NCI-H446 treated with DMSO at 0.1 percent for 48 hours (cell line): ENCODE measurements at regions not wholly inside any gene's neighbourhood (a gene's known extent, or its start where the extent isn't known, plus 50 kb on each side); places are given as distances from the start of the nearest gene placed in this dataset.

Source experiments
- DNase-seq: peaks from one replicate; lab custom pipeline; 2025; lab: John Stamatoyannopoulos, UW

GRCh38 chr2:236656166-236656565, 86.5 kb downstream of the ACKR3 start:
- no peak for DNase-seq

GRCh38 chr2:236656721-236657120, 87.1 kb downstream of the ACKR3 start:
- DNase-seq: no peak

GRCh38 chr2:236657215-236657614, 87.6 kb downstream of the ACKR3 start:
- no peak for DNase-seq

- DNase-seq: no peak
Observed at GRCh38 chr2:236657801-236658200, 88.2 kb downstream of the ACKR3 start.

GRCh38 chr2:236658974-236659757, 89.5 kb downstream of the ACKR3 start:
- DNase-seq: no peak

- peak; percentile 90 for DNase-seq
Observed at GRCh38 chr2:236659758-236660150, 90.1 kb downstream of the ACKR3 start.

GRCh38 chr2:236661061-236661761, 91.6 kb downstream of the ACKR3 start:
- DNase-seq: no peak

- no peak for DNase-seq
Observed at GRCh38 chr2:236661762-236662110, 92.1 kb downstream of the ACKR3 start.

GRCh38 chr2:236662231-236663185, 92.9 kb downstream of the ACKR3 start:
- DNase-seq: no peak

GRCh38 chr2:236663287-236664101, 93.9 kb downstream of the ACKR3 start:
- DNase-seq: peak; percentile 63

GRCh38 chr2:236664136-236664535, 94.5 kb downstream of the ACKR3 start:
- DNase-seq: no peak

- DNase-seq: no peak
Observed at GRCh38 chr2:236665101-236665500, 95.5 kb downstream of the ACKR3 start.

- no peak for DNase-seq
Observed at GRCh38 chr2:236665572-236666118, 96.0 kb downstream of the ACKR3 start.

GRCh38 chr2:236666646-236667204, 97.1 kb downstream of the ACKR3 start:
- DNase-seq: no peak

GRCh38 chr2:236667526-236667925, 97.9 kb downstream of the ACKR3 start:
- no peak for DNase-seq

GRCh38 chr2:236668531-236668969, 98.9 kb downstream of the ACKR3 start:
- no peak for DNase-seq

- DNase-seq: no peak
Observed at GRCh38 chr2:236670235-236670620, 100.6 kb downstream of the ACKR3 start.

- DNase-seq: no peak
Observed at GRCh38 chr2:236671896-236672562, 102.4 kb downstream of the ACKR3 start.

GRCh38 chr2:236672606-236673005, 103.0 kb downstream of the ACKR3 start:
- DNase-seq: no peak

- DNase-seq: no peak
Observed at GRCh38 chr2:236673126-236673822, 103.6 kb downstream of the ACKR3 start.
